SK-N-SH (cell line): ENCODE measurements at regions not wholly inside any gene's neighbourhood (a gene's known extent, or its start where the extent isn't known, plus 50 kb on each side); places are given as distances from the start of the nearest gene placed in this dataset.
"Not testable (repeated sequence)": the region's sequence is repeated elsewhere in the genome, so short reads cannot be mapped to it uniquely, and the experiment has no call there.

Experiments
- CTCF ChIA-PET: fragments of 300-600, 350-600 bp; formaldehyde crosslinking; extraction: SDS; loops from one replicate; lab custom pipeline; 2021; lab: Yijun Ruan, JAX
- POLR2A ChIA-PET: fragments of 350-600 bp; sonication (Branson Sonifier 250); formaldehyde crosslinking; extraction: SDS; loops from one replicate; lab custom pipeline; 2020; ENCODE audit warnings: antibody characterized with exemption, inconsistent platforms; lab: Yijun Ruan, JAX
- DNase-seq: peaks from one replicate; pipeline ENCODE4 v3.0.0; 2012
- H2AFZ ChIP-seq: fragments of 200-600 bp; sonication (generic); 2 replicates; pipeline ENCODE4 v1.8.1; 2016; ENCODE audit warnings: antibody characterized with exemption, mild to moderate bottlenecking, low read depth
- H3F3A ChIP-seq: fragments of 200-600 bp; sonication (generic); replicated peaks from 2 replicates; pipeline ENCODE3; 2016; ENCODE audit warnings: antibody characterized with exemption, mild to moderate bottlenecking; ENCODE audit not compliant: insufficient read depth
- H3K27ac ChIP-seq, 2 experiments: fragments of 200-500 bp in 1 of 2; fragments of 200-600 bp in 1 of 2; sonication (Bioruptor generic) in 1 of 2; sonication (generic), shearing (Covaris generic) in 1 of 2; 2 replicates each; pipeline versions ENCODE4 v1.5.1 to v1.6.1; 2014 to 2016; ENCODE audit warnings: low read depth in 2 of 2, inconsistent platforms in 1 of 2, low read length in 1 of 2, mild to moderate bottlenecking in 1 of 2, mixed read lengths in 1 of 2
- H3K27me3 ChIP-seq: fragments of 200-600 bp; sonication (generic), shearing (Covaris generic); 2 replicates; pipeline ENCODE4 v1.6.1; 2016; ENCODE audit warnings: mixed run types; ENCODE audit not compliant: insufficient read depth
- H3K36me3 ChIP-seq, 2 experiments: fragments of 200-500 bp in 1 of 2; fragments of 200-600 bp in 1 of 2; sonication (Bioruptor generic) in 1 of 2; sonication (generic) in 1 of 2; replicated peaks in 1 of 2; 2 replicates each; pipeline versions ENCODE3 to v1.5.1; 2014 to 2016; ENCODE audit warnings: low read length in 1 of 2, mild to moderate bottlenecking in 1 of 2; ENCODE audit not compliant: insufficient read depth in 2 of 2, control insufficient read depth in 1 of 2
- H3K4me1 ChIP-seq, 2 experiments: fragments of 200-500 bp in 1 of 2; fragments of 200-600 bp in 1 of 2; sonication (Bioruptor generic) in 1 of 2; sonication (generic), shearing (Covaris generic) in 1 of 2; 2 replicates each; pipeline versions ENCODE4 v1.5.1 to v1.6.1; 2014 to 2016; ENCODE audit warnings: low read depth in 1 of 2, low read length in 1 of 2, mixed run types in 1 of 2; ENCODE audit not compliant: insufficient read depth in 2 of 2, control insufficient read depth in 1 of 2
- H3K4me2 ChIP-seq: fragments of 200-600 bp; sonication (generic), shearing (Covaris generic); 2 replicates; pipeline ENCODE4 v1.6.1; 2017; ENCODE audit warnings: mixed run types
- H3K4me3 ChIP-seq, 2 experiments: fragments of 200-500 bp in 1 of 2; fragments of 200-600 bp in 1 of 2; sonication (Bioruptor generic) in 1 of 2; sonication (generic), shearing (Covaris generic) in 1 of 2; 2 replicates each; pipeline versions ENCODE4 v1.5.1 to v1.8.1; 2014 to 2016; ENCODE audit warnings: low read depth in 2 of 2, inconsistent platforms in 1 of 2, low read length in 1 of 2, mild to moderate bottlenecking in 1 of 2, mixed read lengths in 1 of 2, moderate library complexity in 1 of 2
- H3K79me2 ChIP-seq: fragments of 200-600 bp; sonication (generic); 2 replicates; pipeline ENCODE4 v1.8.1; 2017; ENCODE audit warnings: mild to moderate bottlenecking; ENCODE audit not compliant: insufficient read depth
- H3K9ac ChIP-seq: fragments of 200-600 bp; sonication (generic); 2 replicates; pipeline ENCODE4 v1.6.1; 2017; ENCODE audit warnings: mixed run types
- H3K9me2 ChIP-seq: fragments of 200-600 bp; sonication (generic); 2 replicates; pipeline ENCODE4 v1.6.1; 2017; ENCODE audit warnings: mixed run types
- H3K9me3 ChIP-seq: fragments of 200-600 bp; sonication (generic); 2 replicates; pipeline ENCODE4 v1.6.1; 2017; ENCODE audit warnings: mixed run types, mild to moderate bottlenecking, moderate library complexity
- H4K20me1 ChIP-seq: fragments of 200-600 bp; sonication (generic); 2 replicates; pipeline ENCODE4 v1.6.1; 2017; ENCODE audit warnings: mild to moderate bottlenecking, mixed run types; ENCODE audit not compliant: insufficient read depth
- CTCF ChIP-seq: fragments of 200-600 bp; sonication (generic); IDR thresholded peaks from 2 replicates; pipeline ENCODE4 v1.6.1; 2017; ENCODE audit warnings: antibody characterized with exemption, mild to moderate bottlenecking, moderate library complexity
- MXI1 ChIP-seq: IDR thresholded peaks from 2 replicates; pipeline ENCODE4 v1.6.1; 2012; ENCODE audit warnings: mild to moderate bottlenecking, low read depth, low read length, improper control_type of control experiment
- RAD21 ChIP-seq: IDR thresholded peaks from 2 replicates; pipeline ENCODE4 v1.6.1; 2012; ENCODE audit warnings: mild to moderate bottlenecking, low read length
- RCOR1 ChIP-seq: fragments of 150-350 bp; IDR thresholded peaks from 2 replicates; pipeline ENCODE4 v1.6.1; 2017; ENCODE audit warnings: antibody characterized with exemption, low read length
- REST ChIP-seq: IDR thresholded peaks from 2 replicates; pipeline ENCODE4 v1.6.1; 2012; ENCODE audit warnings: mild to moderate bottlenecking, low read depth, low read length, moderate library complexity
- RFX5 ChIP-seq: IDR thresholded peaks from 2 replicates; pipeline ENCODE4 v1.6.1; 2012; ENCODE audit warnings: mild to moderate bottlenecking, improper control_type of control experiment, low read length
- WGBS: methylation state at CpG from one replicate; pipeline ENCODE4 v1.1.6; 2017; ENCODE audit warnings: low lambda C conversion rate; 5-methylcytosine and 5-hydroxymethylcytosine counted together
- TF ChIP-seq, protein P1 (sequence below): fragments of 150-350 bp; IDR thresholded peaks from 2 replicates; pipeline ENCODE4 v1.6.1; 2016; ENCODE audit warnings: mild to moderate bottlenecking, low read depth, low read length

DNA sequence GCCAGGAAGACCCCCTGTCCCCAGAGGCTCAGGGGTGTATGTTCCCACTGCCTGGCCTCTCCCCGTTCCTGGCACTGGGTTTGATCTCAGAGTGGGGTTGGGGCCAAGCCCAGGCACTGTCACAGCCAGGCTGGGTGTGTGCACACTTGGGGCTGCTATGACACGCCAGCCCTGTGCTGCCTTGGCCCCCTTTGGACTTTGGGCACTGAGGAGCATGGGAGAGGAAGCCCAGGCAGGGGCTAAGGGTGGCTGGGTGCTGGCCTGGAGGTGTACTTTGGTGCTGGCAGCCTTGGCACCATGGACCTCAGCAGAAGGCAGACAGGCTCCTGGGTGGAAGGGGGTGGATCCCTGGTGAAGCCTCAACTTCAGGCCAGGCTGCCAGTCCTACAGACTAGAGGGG, 223.6 kb upstream of the ISL1 start:
- Histone ChIP-seq H4K20me1 (no peaks in the 10 kb centered on the region), H3K4me2 (no peak overlapping the region), H3K9ac (no peak overlapping the region), H3K36me3 (no peaks in the 10 kb centered on the region), H3K27ac (no peak overlapping the region), H2AFZ (no peak overlapping the region), H3K9me3 (no peaks in the 10 kb centered on the region), H3K79me2 (no peaks in the 10 kb centered on the region), H3K4me1 (no peaks in the 10 kb centered on the region), H3K4me3 (no peak overlapping the region), H3K9me2 (no peaks in the 10 kb centered on the region)
- ChIA-PET POLR2A (no interaction called here), CTCF (no interaction called here)
- DNase-seq, result no peak
- TF ChIP-seq, protein P1, sequence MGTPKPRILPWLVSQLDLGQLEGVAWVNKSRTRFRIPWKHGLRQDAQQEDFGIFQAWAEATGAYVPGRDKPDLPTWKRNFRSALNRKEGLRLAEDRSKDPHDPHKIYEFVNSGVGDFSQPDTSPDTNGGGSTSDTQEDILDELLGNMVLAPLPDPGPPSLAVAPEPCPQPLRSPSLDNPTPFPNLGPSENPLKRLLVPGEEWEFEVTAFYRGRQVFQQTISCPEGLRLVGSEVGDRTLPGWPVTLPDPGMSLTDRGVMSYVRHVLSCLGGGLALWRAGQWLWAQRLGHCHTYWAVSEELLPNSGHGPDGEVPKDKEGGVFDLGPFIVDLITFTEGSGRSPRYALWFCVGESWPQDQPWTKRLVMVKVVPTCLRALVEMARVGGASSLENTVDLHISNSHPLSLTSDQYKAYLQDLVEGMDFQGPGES, result no peak
- TF ChIP-seq RCOR1, result no peak
- TF ChIP-seq RAD21, result no peak
- TF ChIP-seq, all 33 proteins: peak for 0
- H3K27me3 ChIP-seq, result no peaks in the 10 kb centered on the region
- no peaks in the 10 kb centered on the region for H3F3A ChIP-seq
- WGBS, result 17% methylated on average over 1 of the region's 2 CpGs

- H3K9ac ChIP-seq, result no peak overlapping the region
- H2AFZ ChIP-seq, result no peak overlapping the region
- H3K36me3 ChIP-seq, result no peaks in the 10 kb centered on the region
- no peaks in the 10 kb centered on the region for H3F3A ChIP-seq
- TF ChIP-seq RFX5, result no peak
- no peak for TF ChIP-seq MXI1
- no peak for TF ChIP-seq CTCF
- TF ChIP-seq REST, result no peak
- DNase-seq, result no peak
- no peaks in the 10 kb centered on the region for H3K27me3 ChIP-seq
- H3K79me2 ChIP-seq, result no peaks in the 10 kb centered on the region
- ChIA-PET POLR2A (no interaction called here), CTCF (interaction anchor here (0.7 kb wide), 1 partner anchor 845 kb away, joined by 3 read pairs; no protein-coding TSS in a partner anchor)
- H3K9me3 ChIP-seq, result no peaks in the 10 kb centered on the region
- no peak overlapping the region for H3K4me3 ChIP-seq
- no peaks in the 10 kb centered on the region for H3K9me2 ChIP-seq
- H3K4me2 ChIP-seq, result no peak overlapping the region
- no peak overlapping the region for H3K27ac ChIP-seq
- no peaks in the 10 kb centered on the region for H4K20me1 ChIP-seq
- no peaks in the 10 kb centered on the region for H3K4me1 ChIP-seq
Observed at GRCh38 chr5:51162245-51162644, 221.0 kb upstream of the ISL1 start.

DNA sequence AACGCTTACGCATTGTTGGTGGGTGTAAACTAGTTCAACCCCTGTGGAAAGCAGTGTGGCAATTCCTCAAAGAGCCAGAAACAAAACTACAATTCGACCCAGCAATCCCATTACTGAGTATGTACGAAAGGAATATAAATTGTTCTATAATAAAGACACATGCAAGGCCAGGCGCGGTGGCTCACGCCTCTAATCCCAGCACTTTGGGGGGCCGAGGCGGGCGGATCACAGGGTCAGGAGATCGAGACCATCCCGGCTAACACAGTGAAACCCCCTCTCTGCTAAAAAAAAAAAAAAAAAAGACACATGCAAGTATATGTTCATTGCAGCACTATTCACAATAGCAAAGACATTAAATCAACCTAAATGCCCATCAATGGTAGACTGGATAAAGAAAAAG, 217.6 kb upstream of the ISL1 start:
- POLR2A ChIA-PET, H3K79me2 ChIP-seq, H3K27me3 ChIP-seq, H4K20me1 ChIP-seq, H3K27ac ChIP-seq, H3K9me3 ChIP-seq, H3K4me1 ChIP-seq, H3F3A ChIP-seq, H3K36me3 ChIP-seq, H3K9me2 ChIP-seq, DNase-seq, H2AFZ ChIP-seq, H3K9ac ChIP-seq, H3K4me3 ChIP-seq, H3K4me2 ChIP-seq, CTCF ChIA-PET: not testable (repeated sequence)
- WGBS, result 57% methylated on average over 12 of the region's 12 CpGs
